ENCODE measurements at regions not wholly inside any gene's neighbourhood (a gene's known extent, or its start where the extent isn't known, plus 50 kb on each side); places are given as distances from the start of the nearest gene placed in this dataset.

- Histone ChIP-seq H3K9me2 (replicated peaks; ENCODE audit: low read depth, low read length) (no peaks in the 10 kb centered on the region), H3K4me3 (ENCODE audit: low read length, poor library complexity, severe bottlenecking) (no peak overlapping the region), H3K4me1 (ENCODE audit: insufficient read depth, low read length, poor library complexity, severe bottlenecking) (no peaks in the 10 kb centered on the region), H3K4me2 (ENCODE audit: low read depth, low read length, poor library complexity, severe bottlenecking) (no peak overlapping the region), H2AFZ (ENCODE audit: low read length) (no peak overlapping the region), H3K36me3 (ENCODE audit: insufficient read depth, low read length) (no peaks in the 10 kb centered on the region), H3F3A (ENCODE audit: low read depth) (no peaks in the 10 kb centered on the region), H3K79me2 (ENCODE audit: insufficient read depth, low read length) (no peaks in the 10 kb centered on the region), H3K9ac (ENCODE audit: low read depth, low read length, poor library complexity, severe bottlenecking) (no peak overlapping the region), H3K27me3 (ENCODE audit: insufficient read depth, low read length, poor library complexity, severe bottlenecking) (no peaks in the 10 kb centered on the region), H4K20me1 (ENCODE audit: insufficient read depth, low read length, poor library complexity, severe bottlenecking) (no peaks in the 10 kb centered on the region), H3K9me3 (ENCODE audit: insufficient read depth, low read depth, low read length) (no peaks in the 10 kb centered on the region)
- TF ChIP-seq EZH2phosphoT487 (IDR thresholded peaks at IDR 0.05; ENCODE audit: borderline replicate concordance): no peak
Observed at GRCh38 chr2:149789549-149789948, 202.0 kb upstream of the MMADHC start.

GRCh38 chr2:149787206-149787605 is 199.6 kb upstream of the MMADHC start:
- Histone ChIP-seq H2AFZ (ENCODE audit: low read length) (no peak overlapping the region), H3K4me3 (ENCODE audit: low read length, poor library complexity, severe bottlenecking) (no peak overlapping the region)

GRCh38 chr2:149783284-149783683 is 195.7 kb upstream of the MMADHC start:
- Histone ChIP-seq H2AFZ (ENCODE audit: low read length) (no peak overlapping the region), H4K20me1 (ENCODE audit: insufficient read depth, low read length, poor library complexity, severe bottlenecking) (no peaks in the 10 kb centered on the region)

More at GRCh38 chr2:149787206-149787605, 199.6 kb upstream of the MMADHC start:
- no peak overlapping the region for H3K9ac ChIP-seq (ENCODE audit: low read depth, low read length, poor library complexity, severe bottlenecking)
- no peaks in the 10 kb centered on the region for H3K9me2 ChIP-seq (replicated peaks; ENCODE audit: low read depth, low read length)
- H3F3A ChIP-seq (ENCODE audit: low read depth): no peaks in the 10 kb centered on the region
- no peak overlapping the region for H3K4me2 ChIP-seq (ENCODE audit: low read depth, low read length, poor library complexity, severe bottlenecking)
- no peaks in the 10 kb centered on the region for H3K36me3 ChIP-seq (ENCODE audit: insufficient read depth, low read length)
- no peaks in the 10 kb centered on the region for H3K9me3 ChIP-seq (ENCODE audit: insufficient read depth, low read depth, low read length)
- no peak for TF ChIP-seq EZH2phosphoT487 (IDR thresholded peaks at IDR 0.05; ENCODE audit: borderline replicate concordance)
- no peak for TF ChIP-seq CTCF (conservative IDR thresholded peaks at IDR 0.05; ENCODE audit: low read length)
- H3K4me1 ChIP-seq (ENCODE audit: insufficient read depth, low read length, poor library complexity, severe bottlenecking): no peaks in the 10 kb centered on the region
- no peaks in the 10 kb centered on the region for H4K20me1 ChIP-seq (ENCODE audit: insufficient read depth, low read length, poor library complexity, severe bottlenecking)
- H3K79me2 ChIP-seq (ENCODE audit: insufficient read depth, low read length): no peaks in the 10 kb centered on the region
- H3K27me3 ChIP-seq (ENCODE audit: insufficient read depth, low read length, poor library complexity, severe bottlenecking): no peaks in the 10 kb centered on the region

More at GRCh38 chr2:149783284-149783683, 195.7 kb upstream of the MMADHC start:
- H3K9ac ChIP-seq (ENCODE audit: low read depth, low read length, poor library complexity, severe bottlenecking): no peak overlapping the region
- no peaks in the 10 kb centered on the region for H3K79me2 ChIP-seq (ENCODE audit: insufficient read depth, low read length)
- H3K27me3 ChIP-seq (ENCODE audit: insufficient read depth, low read length, poor library complexity, severe bottlenecking): no peaks in the 10 kb centered on the region
- no peaks in the 10 kb centered on the region for H3K9me3 ChIP-seq (ENCODE audit: insufficient read depth, low read depth, low read length)
- TF ChIP-seq EZH2phosphoT487 (IDR thresholded peaks at IDR 0.05; ENCODE audit: borderline replicate concordance) (no peak), CTCF (conservative IDR thresholded peaks at IDR 0.05; ENCODE audit: low read length) (no peak)
- no peaks in the 10 kb centered on the region for H3F3A ChIP-seq (ENCODE audit: low read depth)
- H3K4me2 ChIP-seq (ENCODE audit: low read depth, low read length, poor library complexity, severe bottlenecking): no peak overlapping the region
- no peak overlapping the region for H3K4me3 ChIP-seq (ENCODE audit: low read length, poor library complexity, severe bottlenecking)
- no peaks in the 10 kb centered on the region for H3K4me1 ChIP-seq (ENCODE audit: insufficient read depth, low read length, poor library complexity, severe bottlenecking)
- no peaks in the 10 kb centered on the region for H3K36me3 ChIP-seq (ENCODE audit: insufficient read depth, low read length)
- no peaks in the 10 kb centered on the region for H3K9me2 ChIP-seq (replicated peaks; ENCODE audit: low read depth, low read length)

All from Loucy (cell line).